ENCODE measurements at regions not wholly inside any gene's neighbourhood (a gene's known extent, or its start where the extent isn't known, plus 50 kb on each side); places are given as distances from the start of the nearest gene placed in this dataset.
A peak's percentile ranks its signal among the peaks of the same experiment; 100 is the strongest.

- H3K9ac ChIP-seq: no peak overlapping the region
- H3K4me2 ChIP-seq: no peak overlapping the region
- no peak overlapping the region for H3K4me3 ChIP-seq
- H3K27ac ChIP-seq: no peak overlapping the region
- H4K20me1 ChIP-seq: no peaks in the 10 kb centered on the region
- H3K4me1 ChIP-seq: no peaks in the 10 kb centered on the region
- no peaks in the 10 kb centered on the region for H3K36me3 ChIP-seq
- no peaks in the 10 kb centered on the region for H3K9me3 ChIP-seq
- TF ChIP-seq Cebpa-rat (IDR thresholded peaks at IDR 0.05): no peak
- no peaks in the 10 kb centered on the region for H3K27me3 ChIP-seq
Measured at GRCh38 chr2:564471-565181, 112.6 kb downstream of the TMEM18 start.

DNA sequence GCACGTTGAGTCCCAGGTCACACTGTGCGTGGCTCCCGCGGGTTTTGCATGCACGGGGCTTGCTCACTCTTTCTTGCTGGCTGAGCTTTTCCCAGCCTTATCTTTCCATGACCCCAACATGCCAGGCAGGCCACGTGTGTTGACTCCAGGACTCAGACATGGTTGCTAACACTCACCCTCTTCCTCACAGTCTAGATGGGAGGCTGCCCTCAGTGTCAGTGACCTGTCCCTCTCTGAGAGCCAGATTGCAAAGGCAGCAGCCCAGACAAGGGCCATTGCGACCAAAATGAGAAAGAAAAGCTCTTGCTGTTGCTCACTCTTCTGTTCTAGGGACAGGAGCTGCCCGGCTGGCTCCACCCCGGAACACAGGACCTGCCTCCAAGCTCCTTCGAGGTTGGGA is 113.7 kb downstream of the TMEM18 start:
- Histone ChIP-seq H3K27ac (no peak overlapping the region), H4K20me1 (no peaks in the 10 kb centered on the region), H3K4me3 (no peak overlapping the region), H3K4me1 (no peaks in the 10 kb centered on the region), H3K27me3 (no peaks in the 10 kb centered on the region), H3K9me3 (no peaks in the 10 kb centered on the region), H3K9ac (no peak overlapping the region), H3K4me2 (no peak overlapping the region), H3K36me3 (no peaks in the 10 kb centered on the region)
- TF ChIP-seq Cebpa-rat (IDR thresholded peaks at IDR 0.05): no peak

DNA sequence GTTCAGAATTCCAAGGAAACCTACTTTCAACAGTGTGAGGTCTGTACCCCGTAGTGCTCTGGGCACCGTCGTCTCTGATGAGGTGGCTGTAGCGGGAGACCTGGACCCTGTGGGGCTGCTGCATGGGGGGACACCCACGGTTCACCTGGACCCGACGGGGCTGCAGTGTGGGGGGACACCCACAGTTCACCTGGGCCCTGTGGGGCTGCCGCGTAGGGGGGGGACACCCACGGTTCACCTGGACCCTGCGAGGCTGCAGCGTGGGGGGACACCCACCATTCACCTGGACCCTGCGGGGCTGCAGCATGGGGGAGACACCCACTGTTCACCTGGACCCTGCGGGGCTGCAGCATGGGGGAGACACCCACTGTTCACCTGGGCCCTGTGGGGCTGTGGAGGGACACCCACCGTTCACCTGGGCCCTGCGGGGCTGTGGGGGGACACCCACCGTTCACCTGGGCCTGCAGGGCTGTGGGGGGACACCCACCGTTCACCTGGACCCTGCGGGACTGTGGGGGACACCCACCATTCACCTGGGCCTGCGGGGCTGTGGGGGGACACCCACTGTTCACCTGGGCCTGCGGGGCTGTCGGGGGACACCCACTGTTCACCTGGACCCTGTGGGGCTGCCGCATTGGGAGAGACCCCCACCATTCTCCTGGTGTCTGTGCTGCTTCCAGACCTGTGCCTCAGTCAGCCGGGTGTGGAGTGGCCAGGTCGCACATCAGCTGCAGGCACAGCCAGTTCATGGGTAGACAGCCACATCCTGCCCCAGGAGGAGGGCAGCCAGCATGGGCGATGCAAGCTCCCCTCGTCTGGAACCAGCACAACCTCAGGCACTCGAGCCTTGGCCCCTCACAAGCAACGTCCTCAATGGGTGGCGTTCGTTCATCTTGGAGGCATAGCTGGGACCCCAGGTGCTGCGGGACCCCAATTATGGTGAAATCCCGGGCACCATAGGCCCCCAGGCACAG is 114.5 kb downstream of the TMEM18 start:
- Histone ChIP-seq H3K4me3 (no peak overlapping the region), H3K27me3 (no peaks in the 10 kb centered on the region), H3K27ac (no peak overlapping the region), H3K4me2 (no peak overlapping the region), H3K36me3 (no peaks in the 10 kb centered on the region), H3K4me1 (no peaks in the 10 kb centered on the region), H3K9ac (no peak overlapping the region), H3K9me3 (no peaks in the 10 kb centered on the region), H4K20me1 (no peaks in the 10 kb centered on the region)
- TF ChIP-seq Cebpa-rat (IDR thresholded peaks at IDR 0.05): no peak

GRCh38 chr2:558879-559278 is 118.3 kb downstream of the TMEM18 start:
- Histone ChIP-seq H3K9me3 (no peaks in the 10 kb centered on the region), H4K20me1 (no peaks in the 10 kb centered on the region), H3K36me3 (no peaks in the 10 kb centered on the region), H3K4me3 (no peak overlapping the region), H3K9ac (no peak overlapping the region), H3K27ac (no peak overlapping the region), H3K27me3 (no peaks in the 10 kb centered on the region), H3K4me1 (peaks cover 18% of the 10 kb centered on the region), H3K4me2 (no peak overlapping the region)
- TF ChIP-seq Cebpa-rat (IDR thresholded peaks at IDR 0.05): no peak

DNA sequence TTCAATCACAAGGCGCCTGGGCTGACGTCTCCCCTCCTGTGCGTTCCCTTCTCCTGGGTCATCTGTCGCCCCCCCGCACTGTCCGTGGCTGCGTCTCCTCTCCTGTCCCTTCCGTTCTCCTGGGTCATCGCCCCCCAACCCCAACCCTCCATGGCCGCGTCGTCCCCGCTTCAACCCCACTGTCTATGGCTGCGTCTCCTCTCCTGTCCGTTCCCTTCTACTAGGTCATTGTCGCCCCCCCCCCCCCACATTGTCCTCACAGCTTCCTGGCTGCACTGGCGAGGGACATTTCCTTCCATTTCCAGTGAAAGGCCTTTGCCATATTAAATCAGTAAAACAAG is 118.9 kb downstream of the TMEM18 start:
- Histone ChIP-seq H3K4me2 (no peak overlapping the region), H3K27ac (no peak overlapping the region), H3K36me3 (no peaks in the 10 kb centered on the region), H3K4me3 (no peak overlapping the region), H3K9ac (no peak overlapping the region), H3K27me3 (no peaks in the 10 kb centered on the region), H4K20me1 (no peaks in the 10 kb centered on the region), H3K9me3 (no peaks in the 10 kb centered on the region), H3K4me1 (peaks cover 24% of the 10 kb centered on the region)
- no peak for TF ChIP-seq Cebpa-rat (IDR thresholded peaks at IDR 0.05)

- no peak for TF ChIP-seq Cebpa-rat (IDR thresholded peaks at IDR 0.05)
Measured at GRCh38 chr2:557635-558301, 119.4 kb downstream of the TMEM18 start.

DNA sequence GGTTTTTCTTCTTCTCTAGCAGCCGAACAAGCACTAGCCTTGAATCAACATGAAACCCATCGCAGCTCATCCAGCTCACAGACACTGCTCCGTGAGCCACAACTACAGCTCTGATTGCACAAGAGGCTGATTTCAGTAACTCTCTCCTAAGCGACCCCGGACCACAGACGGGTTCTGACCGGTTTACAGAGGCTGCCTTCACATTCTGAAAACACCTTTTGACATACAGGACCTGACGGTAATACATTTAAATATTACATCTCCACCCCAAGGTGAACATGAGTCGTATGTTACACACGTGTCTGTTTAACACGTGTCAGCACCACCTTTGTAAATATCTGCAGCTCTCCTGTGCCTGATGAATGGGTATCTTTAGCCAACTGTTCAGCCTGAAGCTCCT is 120.7 kb downstream of the TMEM18 start:
- Histone ChIP-seq H3K9ac (no peak overlapping the region), H4K20me1 (no peaks in the 10 kb centered on the region), H3K27ac (no peak overlapping the region), H3K27me3 (no peaks in the 10 kb centered on the region), H3K4me3 (no peak overlapping the region), H3K4me1 (peaks cover 42% of the 10 kb centered on the region), H3K4me2 (no peak overlapping the region), H3K9me3 (no peaks in the 10 kb centered on the region), H3K36me3 (no peaks in the 10 kb centered on the region)
- TF ChIP-seq Cebpa-rat (IDR thresholded peaks at IDR 0.05): no peak

More at GRCh38 chr2:557635-558301, 119.4 kb downstream of the TMEM18 start:
- Histone ChIP-seq H3K27me3 (no peaks in the 10 kb centered on the region), H3K4me2 (no peak overlapping the region), H3K9ac (no peak overlapping the region), H3K36me3 (no peaks in the 10 kb centered on the region), H4K20me1 (no peaks in the 10 kb centered on the region), H3K9me3 (no peaks in the 10 kb centered on the region), H3K4me1 (peaks cover 29% of the 10 kb centered on the region), H3K27ac (no peak overlapping the region), H3K4me3 (no peak overlapping the region)

GRCh38 chr2:555164-555922 is 121.9 kb downstream of the TMEM18 start:
- Histone ChIP-seq H3K27me3 (no peaks in the 10 kb centered on the region), H3K9me3 (no peaks in the 10 kb centered on the region), H4K20me1 (no peaks in the 10 kb centered on the region), H3K36me3 (no peaks in the 10 kb centered on the region), H3K9ac (no peak overlapping the region), H3K4me2 (peak overlapping the region; percentile 73), H3K27ac (no peak overlapping the region), H3K4me1 (peaks cover 54% of the 10 kb centered on the region), H3K4me3 (no peak overlapping the region)
- no peak for TF ChIP-seq Cebpa-rat (IDR thresholded peaks at IDR 0.05)

DNA sequence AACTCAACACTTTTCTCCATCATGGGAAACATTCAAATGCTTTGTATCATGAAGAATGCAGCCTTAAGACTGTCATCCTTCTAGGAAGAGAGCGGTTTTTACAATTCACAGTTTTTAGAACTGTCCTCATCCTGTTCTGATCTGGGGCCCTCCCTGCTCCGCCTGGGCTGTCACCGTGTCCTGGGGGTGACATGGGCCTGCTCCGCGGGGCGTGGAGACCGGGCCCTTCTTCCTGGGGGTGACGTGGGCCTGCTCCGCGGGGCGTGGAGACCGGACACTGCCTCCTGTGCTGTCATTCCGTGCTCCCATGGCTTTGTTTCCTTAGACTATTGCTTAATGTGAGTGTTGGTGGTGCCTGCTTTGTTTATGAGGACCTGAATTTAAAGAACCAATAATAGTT is 122.8 kb downstream of the TMEM18 start:
- no peak for TF ChIP-seq Cebpa-rat (IDR thresholded peaks at IDR 0.05)
- Histone ChIP-seq H3K9me3 (no peaks in the 10 kb centered on the region), H3K27ac (no peak overlapping the region), H3K4me1 (peaks cover 55% of the 10 kb centered on the region), H3K9ac (no peak overlapping the region), H4K20me1 (no peaks in the 10 kb centered on the region), H3K4me2 (peak overlapping the region; percentile 73), H3K36me3 (no peaks in the 10 kb centered on the region), H3K4me3 (no peak overlapping the region), H3K27me3 (no peaks in the 10 kb centered on the region)
